Neural progenitor cell (in vitro differentiated cells): ENCODE measurements at regions not wholly inside any gene's neighbourhood (a gene's known extent, or its start where the extent isn't known, plus 50 kb on each side); places are given as distances from the start of the nearest gene placed in this dataset.
A peak's percentile ranks its signal among the peaks of the same experiment; 100 is the strongest.

Source experiments
- DNase-seq: peaks from one replicate; pipeline ENCODE4 v3.0.0-alpha.2; 2016; ENCODE audit warnings: low spot score
- H2AFZ ChIP-seq: fragments of 200-600 bp; sonication (generic); replicated peaks from 2 replicates; pipeline ENCODE4 v1.6.1; 2016; ENCODE audit warnings: antibody characterized with exemption
- H3F3A ChIP-seq: fragments of 200-600 bp; sonication (generic); 2 replicates; pipeline ENCODE4 v1.6.1; 2016; ENCODE audit warnings: antibody characterized with exemption, low read depth
- H3K27ac ChIP-seq: fragments of 200-600 bp; sonication (generic); 2 replicates; pipeline ENCODE4 v1.5.1; 2016; ENCODE audit warnings: mild to moderate bottlenecking
- H3K27me3 ChIP-seq: fragments of 200-600 bp; sonication (generic); 2 replicates; pipeline ENCODE4 v1.6.1; 2016; ENCODE audit warnings: mild to moderate bottlenecking, moderate library complexity
- H3K36me3 ChIP-seq: fragments of 200-600 bp; sonication (generic); 2 replicates; pipeline ENCODE4 v1.5.1; 2016
- H3K4me1 ChIP-seq: fragments of 200-600 bp; sonication (generic); 2 replicates; pipeline ENCODE4 v1.6.1; 2016; ENCODE audit warnings: mixed run types
- H3K4me2 ChIP-seq: fragments of 200-600 bp; sonication (generic); 2 replicates; pipeline ENCODE4 v1.6.1; 2016
- H3K4me3 ChIP-seq: fragments of 200-600 bp; sonication (generic); 2 replicates; pipeline ENCODE4 v1.5.1; 2016
- H3K79me2 ChIP-seq: fragments of 200-600 bp; sonication (generic); 2 replicates; pipeline ENCODE4 v1.6.1; 2016; ENCODE audit warnings: low read depth
- H3K9ac ChIP-seq: fragments of 200-600 bp; sonication (generic); 2 replicates; pipeline ENCODE4 v1.6.1; 2016
- H3K9me3 ChIP-seq: fragments of 200-600 bp; sonication (generic); 2 replicates; pipeline ENCODE4 v1.5.1; 2016; ENCODE audit warnings: low read depth
- H4K20me1 ChIP-seq: fragments of 200-600 bp; sonication (generic); 2 replicates; pipeline ENCODE4 v1.6.1; 2016; ENCODE audit warnings: low read depth
- H3K27ac Mint-ChIP-seq: 3 replicates; pipeline ENCODE4 v1.8.0; 2021; ENCODE audit warnings: mixed read lengths
- H3K27me3 Mint-ChIP-seq: 2 replicates; pipeline ENCODE4 v1.8.0; 2022; ENCODE audit warnings: low read depth, mild to moderate bottlenecking, inconsistent platforms, moderate library complexity, mixed read lengths; ENCODE audit not compliant: insufficient read depth
- H3K36me3 Mint-ChIP-seq: 3 replicates; pipeline ENCODE4 v1.8.0; 2021; ENCODE audit warnings: mixed read lengths
- H3K4me1 Mint-ChIP-seq: 3 replicates; pipeline ENCODE4 v1.8.0; 2021; ENCODE audit warnings: mixed read lengths
- H3K4me3 Mint-ChIP-seq: 3 replicates; pipeline ENCODE4 v1.8.0; 2021; ENCODE audit warnings: mild to moderate bottlenecking, moderate library complexity, mixed read lengths
- H3K9me3 Mint-ChIP-seq: 3 replicates; pipeline ENCODE4 v1.8.0; 2020; ENCODE audit warnings: mixed read lengths
- CTCF ChIP-seq: fragments of 200-600 bp; sonication (generic); IDR thresholded peaks from 2 replicates; pipeline ENCODE4 v1.5.1; 2017; ENCODE audit warnings: antibody characterized with exemption, mild to moderate bottlenecking
- EZH2 ChIP-seq: fragments of 200-600 bp; sonication (generic); IDR thresholded peaks from 2 replicates; pipeline ENCODE4 v1.6.1; 2017; ENCODE audit warnings: antibody characterized with exemption, mild to moderate bottlenecking, moderate library complexity
- EZH2phosphoT487 ChIP-seq: fragments of 200-600 bp; sonication (generic); IDR thresholded peaks from 2 replicates; pipeline ENCODE4 v1.6.1; 2017; ENCODE audit warnings: antibody characterized with exemption

- Mint-ChIP-seq H3K36me3 (no peaks in the 10 kb centered on the region), H3K4me3 (no peak overlapping the region), H3K27ac (no peak overlapping the region), H3K4me1 (peaks cover 9% of the 10 kb centered on the region), H3K27me3 (peaks cover 5% of the 10 kb centered on the region), H3K9me3 (no peaks in the 10 kb centered on the region)
- no peaks in the 10 kb centered on the region for H3F3A ChIP-seq
- H3K27me3 ChIP-seq, result no peaks in the 10 kb centered on the region
- H3K9me3 ChIP-seq, result no peaks in the 10 kb centered on the region
- H3K36me3 ChIP-seq, result no peaks in the 10 kb centered on the region
- no peak overlapping the region for H2AFZ ChIP-seq
- H3K79me2 ChIP-seq, result no peaks in the 10 kb centered on the region
- H3K4me2 ChIP-seq, result no peak overlapping the region
- H3K4me1 ChIP-seq, result peaks cover 6% of the 10 kb centered on the region
- no peak overlapping the region for H3K4me3 ChIP-seq
- H3K27ac ChIP-seq, result no peak overlapping the region
- H3K9ac ChIP-seq, result no peak overlapping the region
- TF ChIP-seq EZH2phosphoT487, result no peak
- no peak for TF ChIP-seq CTCF
- no peak for TF ChIP-seq EZH2
- no peaks in the 10 kb centered on the region for H4K20me1 ChIP-seq
- no peak for DNase-seq
These were observed 1186.0 kb upstream of the SEL1L start for GRCh38 chr14:82719617-82720016.

GRCh38 chr14:82720431-82720830 lies 1186.8 kb upstream of the SEL1L start:
- no peaks in the 10 kb centered on the region for H3K36me3 ChIP-seq
- no peak overlapping the region for H2AFZ ChIP-seq
- no peak overlapping the region for H3K27ac ChIP-seq
- H3K9me3 Mint-ChIP-seq, result no peaks in the 10 kb centered on the region
- H3K9me3 ChIP-seq, result no peaks in the 10 kb centered on the region
- H3K4me2 ChIP-seq, result no peak overlapping the region
- H3K27ac Mint-ChIP-seq, result no peak overlapping the region
- H3K79me2 ChIP-seq, result no peaks in the 10 kb centered on the region
- H3K4me3 ChIP-seq, result no peak overlapping the region
- no peaks in the 10 kb centered on the region for H3K27me3 ChIP-seq
- no peaks in the 10 kb centered on the region for H3K36me3 Mint-ChIP-seq
- H3K4me1 ChIP-seq, result peaks cover 6% of the 10 kb centered on the region
- TF ChIP-seq CTCF, result no peak
- TF ChIP-seq EZH2, result no peak
- no peak for TF ChIP-seq EZH2phosphoT487
- H3K27me3 Mint-ChIP-seq, result peaks cover 6% of the 10 kb centered on the region
- H3K4me1 Mint-ChIP-seq, result peaks cover 9% of the 10 kb centered on the region
- no peak for DNase-seq
- H3K9ac ChIP-seq, result no peak overlapping the region
- no peak overlapping the region for H3K4me3 Mint-ChIP-seq
- no peaks in the 10 kb centered on the region for H4K20me1 ChIP-seq
- H3F3A ChIP-seq, result no peaks in the 10 kb centered on the region

- H3F3A ChIP-seq, result no peaks in the 10 kb centered on the region
- no peaks in the 10 kb centered on the region for H4K20me1 ChIP-seq
- peak; percentile 5 for DNase-seq
- no peaks in the 10 kb centered on the region for H3K79me2 ChIP-seq
- Mint-ChIP-seq H3K9me3 (no peaks in the 10 kb centered on the region), H3K27ac (peak overlapping the region; percentile 46), H3K27me3 (peaks cover 6% of the 10 kb centered on the region), H3K36me3 (no peaks in the 10 kb centered on the region), H3K4me1 (peaks cover 9% of the 10 kb centered on the region), H3K4me3 (no peak overlapping the region)
- peaks cover 6% of the 10 kb centered on the region for H3K4me1 ChIP-seq
- no peaks in the 10 kb centered on the region for H3K27me3 ChIP-seq
- TF ChIP-seq EZH2phosphoT487 (no peak), CTCF (no peak)
- no peak overlapping the region for H3K4me3 ChIP-seq
- H3K9ac ChIP-seq, result no peak overlapping the region
- H3K4me2 ChIP-seq, result no peak overlapping the region
- no peak overlapping the region for H3K27ac ChIP-seq
- no peak overlapping the region for H2AFZ ChIP-seq
- no peaks in the 10 kb centered on the region for H3K9me3 ChIP-seq
- no peaks in the 10 kb centered on the region for H3K36me3 ChIP-seq
These were observed 1187.3 kb upstream of the SEL1L start for GRCh38 chr14:82720946-82721345.

- Histone ChIP-seq H3K4me3 (no peak overlapping the region), H3K4me1 (peaks cover 6% of the 10 kb centered on the region), H3K4me2 (no peak overlapping the region), H3K36me3 (no peaks in the 10 kb centered on the region), H3F3A (no peaks in the 10 kb centered on the region), H4K20me1 (no peaks in the 10 kb centered on the region), H3K9ac (no peak overlapping the region), H3K79me2 (no peaks in the 10 kb centered on the region), H3K27me3 (no peaks in the 10 kb centered on the region), H3K9me3 (no peaks in the 10 kb centered on the region), H2AFZ (no peak overlapping the region), H3K27ac (no peak overlapping the region)
- peaks cover 9% of the 10 kb centered on the region for H3K4me1 Mint-ChIP-seq
- TF ChIP-seq EZH2phosphoT487 (no peak), EZH2 (no peak), CTCF (no peak)
- no peaks in the 10 kb centered on the region for H3K36me3 Mint-ChIP-seq
- peaks cover 6% of the 10 kb centered on the region for H3K27me3 Mint-ChIP-seq
- H3K9me3 Mint-ChIP-seq, result no peaks in the 10 kb centered on the region
- H3K4me3 Mint-ChIP-seq, result no peak overlapping the region
- no peak for DNase-seq
- H3K27ac Mint-ChIP-seq, result no peak overlapping the region
These were observed 1190.7 kb upstream of the SEL1L start for GRCh38 chr14:82724316-82724715.
